ENCODE measurements at regions not wholly inside any gene's neighbourhood (a gene's known extent, or its start where the extent isn't known, plus 50 kb on each side); places are given as distances from the start of the nearest gene placed in this dataset.

GRCh38 chr10:94093286-94093905, 99.7 kb downstream of the PLCE1 start:
- WGBS, 2 donors = 56 to 58% methylated on average over 2 of the region's 2 CpGs
- no peaks in the 10 kb centered on the region for H3K36me3 ChIP-seq

GRCh38 chr10:94094540-94094939, 100.8 kb downstream of the PLCE1 start:
- H3K27me3 ChIP-seq = no peaks in the 10 kb centered on the region
- no peak overlapping the region for H3K4me3 ChIP-seq
- no peaks in the 10 kb centered on the region for H3K36me3 ChIP-seq
- 79 to 81% methylated on average over 5 of the region's 5 CpGs for WGBS, 2 donors
- DNase-seq = no peak
- TF ChIP-seq POLR2A (IDR thresholded peaks at IDR 0.05) = no peak
- no peak for TF ChIP-seq CTCF (IDR thresholded peaks at IDR 0.05)
- H3K4me1 ChIP-seq = peaks cover 0 to 12% (median 0%) of the 10 kb centered on the region in 3 donors
- intact Hi-C loops (cut with DNase I) = no loop called here
- H3K27ac ChIP-seq = no peak overlapping the region
- no peaks in the 10 kb centered on the region for H3K9me3 ChIP-seq

More at GRCh38 chr10:94093286-94093905, 99.7 kb downstream of the PLCE1 start:
- no peak for DNase-seq
- Histone ChIP-seq H3K4me1 (peaks cover 2 to 21% (median 2%) of the 10 kb centered on the region in 3 donors), H3K27me3 (no peaks in the 10 kb centered on the region), H3K27ac (no peak overlapping the region), H3K9me3 (no peaks in the 10 kb centered on the region), H3K4me3 (no peak overlapping the region)
- TF ChIP-seq CTCF (IDR thresholded peaks at IDR 0.05) = no peak
- no peak for TF ChIP-seq POLR2A (IDR thresholded peaks at IDR 0.05)
- intact Hi-C loops (cut with DNase I) = no loop called here

GRCh38 chr10:94097656-94098055, 103.9 kb downstream of the PLCE1 start:
- WGBS, 2 donors = 68 to 85% methylated on average over 2 of the region's 2 CpGs
- no peaks in the 10 kb centered on the region for H3K36me3 ChIP-seq
- peaks cover 0 to 8% (median 0%) of the 10 kb centered on the region in 3 donors for H3K4me1 ChIP-seq
- intact Hi-C loops (cut with DNase I) = no loop called here
- H3K9me3 ChIP-seq = no peaks in the 10 kb centered on the region
- no peaks in the 10 kb centered on the region for H3K27me3 ChIP-seq
- H3K4me3 ChIP-seq = no peak overlapping the region
- no peak for DNase-seq
- TF ChIP-seq CTCF (IDR thresholded peaks at IDR 0.05) (no peak), POLR2A (IDR thresholded peaks at IDR 0.05) (no peak)
- H3K27ac ChIP-seq = no peak overlapping the region

- Histone ChIP-seq H3K27ac (no peak overlapping the region), H3K36me3 (no peaks in the 10 kb centered on the region), H3K27me3 (no peaks in the 10 kb centered on the region), H3K4me3 (no peak overlapping the region), H3K9me3 (no peaks in the 10 kb centered on the region), H3K4me1 (peaks cover 0 to 6% (median 2%) of the 10 kb centered on the region in 3 donors)
- intact Hi-C loops (cut with DNase I) = no loop called here
- TF ChIP-seq CTCF (IDR thresholded peaks at IDR 0.05) (no peak), POLR2A (IDR thresholded peaks at IDR 0.05) (no peak)
- WGBS, 2 donors = 46 to 68% methylated on average over 3 of the region's 3 CpGs
- DNase-seq = no peak
Observed at GRCh38 chr10:94098896-94099295, 105.2 kb downstream of the PLCE1 start.

- Histone ChIP-seq H3K36me3 (no peaks in the 10 kb centered on the region), H3K27ac (no peak overlapping the region), H3K27me3 (no peaks in the 10 kb centered on the region), H3K4me3 (no peak overlapping the region), H3K9me3 (no peaks in the 10 kb centered on the region), H3K4me1 (peaks cover 0 to 13% (median 8%) of the 10 kb centered on the region in 3 donors)
- intact Hi-C loops (cut with DNase I) = no loop called here
- no peak for DNase-seq
- 50 to 73% methylated on average over 1 of the region's 1 CpG for WGBS, 2 donors
- TF ChIP-seq POLR2A (IDR thresholded peaks at IDR 0.05) (no peak), CTCF (IDR thresholded peaks at IDR 0.05) (no peak)
Observed at GRCh38 chr10:94101894-94102293, 108.2 kb downstream of the PLCE1 start.
